ENCODE measurements at regions not wholly inside any gene's neighbourhood (a gene's known extent, or its start where the extent isn't known, plus 50 kb on each side); places are given as distances from the start of the nearest gene placed in this dataset.

DNA sequence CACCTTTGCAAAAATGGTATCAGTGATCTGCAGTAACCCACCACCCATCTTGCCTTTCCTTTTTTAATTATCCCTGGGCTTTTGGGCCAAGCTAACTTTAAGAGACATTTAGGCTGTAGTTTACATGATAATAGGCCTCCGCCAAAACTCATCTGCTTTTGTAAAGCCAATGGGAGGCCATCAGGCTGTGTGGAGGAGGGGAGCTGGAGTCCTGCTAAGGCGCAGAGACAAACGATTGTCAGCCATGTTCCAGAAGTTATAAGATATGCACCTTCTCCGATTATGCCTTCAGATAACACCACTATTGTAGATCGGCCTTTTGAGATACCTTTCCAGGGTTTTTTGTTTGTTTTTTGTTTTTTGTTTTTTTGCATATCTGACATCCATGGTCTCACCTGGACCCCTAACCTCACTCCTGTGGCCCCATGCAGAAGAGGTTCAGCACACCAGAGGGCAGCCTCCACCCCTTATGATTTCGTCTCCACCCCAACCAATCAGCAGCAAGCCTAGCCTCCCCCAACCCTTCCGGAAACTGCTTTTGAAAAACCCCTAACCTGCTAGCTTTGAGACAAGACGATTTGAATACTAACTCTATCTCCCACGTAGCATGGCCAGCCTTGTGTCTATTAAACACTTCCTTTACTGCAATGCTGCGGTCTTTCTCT, 113.9 kb upstream of the UBL3 start:
- WGBS, 2 donors: 89 to 91% methylated on average over 10 of the region's 10 CpGs
- Histone ChIP-seq H3K4me1 (no peaks in the 10 kb centered on the region), H3K4me3 (no peak overlapping the region), H3K27ac (no peak overlapping the region), H3K27me3 (no peaks in the 10 kb centered on the region), H3K36me3 (ENCODE audit: low read depth, missing control alignments) (no peaks in the 10 kb centered on the region), H3K9me3 (no peaks in the 10 kb centered on the region)
- intact Hi-C loops (cut with DNase I; ENCODE audit: low total_unique reads): no loop called here
- TF ChIP-seq, protein P1, sequence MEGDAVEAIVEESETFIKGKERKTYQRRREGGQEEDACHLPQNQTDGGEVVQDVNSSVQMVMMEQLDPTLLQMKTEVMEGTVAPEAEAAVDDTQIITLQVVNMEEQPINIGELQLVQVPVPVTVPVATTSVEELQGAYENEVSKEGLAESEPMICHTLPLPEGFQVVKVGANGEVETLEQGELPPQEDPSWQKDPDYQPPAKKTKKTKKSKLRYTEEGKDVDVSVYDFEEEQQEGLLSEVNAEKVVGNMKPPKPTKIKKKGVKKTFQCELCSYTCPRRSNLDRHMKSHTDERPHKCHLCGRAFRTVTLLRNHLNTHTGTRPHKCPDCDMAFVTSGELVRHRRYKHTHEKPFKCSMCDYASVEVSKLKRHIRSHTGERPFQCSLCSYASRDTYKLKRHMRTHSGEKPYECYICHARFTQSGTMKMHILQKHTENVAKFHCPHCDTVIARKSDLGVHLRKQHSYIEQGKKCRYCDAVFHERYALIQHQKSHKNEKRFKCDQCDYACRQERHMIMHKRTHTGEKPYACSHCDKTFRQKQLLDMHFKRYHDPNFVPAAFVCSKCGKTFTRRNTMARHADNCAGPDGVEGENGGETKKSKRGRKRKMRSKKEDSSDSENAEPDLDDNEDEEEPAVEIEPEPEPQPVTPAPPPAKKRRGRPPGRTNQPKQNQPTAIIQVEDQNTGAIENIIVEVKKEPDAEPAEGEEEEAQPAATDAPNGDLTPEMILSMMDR (IDR thresholded peaks at IDR 0.05): no peak
- no peak for TF ChIP-seq POLR2A (IDR thresholded peaks at IDR 0.05)
- no peak for DNase-seq

DNA sequence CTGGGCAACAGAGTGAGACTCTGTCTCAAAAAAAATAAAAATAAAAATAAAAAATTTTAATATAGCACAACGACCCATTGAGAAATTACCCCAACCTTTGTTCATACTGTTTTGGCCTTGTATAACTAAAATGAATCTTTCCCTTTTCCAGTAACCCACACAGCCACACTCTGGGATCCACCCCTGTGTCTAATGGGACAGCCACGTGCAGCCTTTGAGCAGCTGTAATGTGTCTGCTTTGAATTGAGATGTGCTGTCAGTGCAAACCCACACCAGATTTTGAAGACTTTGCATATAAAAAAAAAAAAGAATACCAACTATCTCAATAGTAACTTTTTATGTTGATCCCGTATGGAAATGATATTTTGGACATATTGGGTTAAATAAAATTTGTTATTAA, 112.7 kb upstream of the UBL3 start:
- Histone ChIP-seq H3K4me1 (no peaks in the 10 kb centered on the region), H3K36me3 (ENCODE audit: low read depth, missing control alignments) (no peaks in the 10 kb centered on the region), H3K27me3 (no peaks in the 10 kb centered on the region), H3K27ac (no peak overlapping the region), H3K9me3 (no peaks in the 10 kb centered on the region), H3K4me3 (no peak overlapping the region)
- TF ChIP-seq, protein P1 (IDR thresholded peaks at IDR 0.05): no peak
- no peak for TF ChIP-seq POLR2A (IDR thresholded peaks at IDR 0.05)
- WGBS, 2 donors: 65 to 81% methylated on average over 3 of the region's 3 CpGs
- intact Hi-C loops (cut with DNase I; ENCODE audit: low total_unique reads): no loop called here
- DNase-seq: no peak

DNA sequence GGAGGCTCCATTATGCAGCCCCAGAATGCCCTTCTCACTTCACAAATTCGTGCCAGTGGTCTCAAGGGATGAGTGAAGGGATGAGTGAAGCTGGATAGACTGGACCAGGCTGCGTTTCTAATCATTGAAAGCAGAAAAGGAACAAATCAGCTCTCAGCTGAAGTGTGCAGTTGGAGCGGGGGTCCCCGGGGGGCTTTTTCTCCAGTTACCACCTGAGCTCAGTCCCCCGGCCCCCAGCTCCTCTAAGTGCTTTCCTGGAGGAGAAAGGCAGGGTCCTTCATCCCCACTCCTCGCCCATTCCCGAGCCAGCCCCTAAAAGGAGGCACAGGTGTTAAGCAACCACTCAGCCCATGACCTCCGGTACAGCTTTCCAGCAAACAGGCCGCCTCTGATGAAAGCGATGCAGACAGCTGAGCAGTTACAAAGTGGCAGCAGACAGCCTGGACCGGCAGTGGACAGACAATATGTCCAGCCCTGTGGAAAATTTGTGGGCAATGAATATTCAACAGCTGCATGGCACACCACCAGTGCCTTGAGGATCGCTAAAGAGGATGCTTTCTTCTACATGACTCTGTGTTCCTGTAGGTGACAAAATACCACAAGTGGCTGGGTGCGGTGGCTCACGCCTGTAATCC, 110.7 kb upstream of the UBL3 start:
- Histone ChIP-seq H3K27me3 (no peaks in the 10 kb centered on the region), H3K27ac (no peak overlapping the region), H3K4me3 (no peak overlapping the region), H3K36me3 (ENCODE audit: low read depth, missing control alignments) (no peaks in the 10 kb centered on the region), H3K4me1 (no peaks in the 10 kb centered on the region), H3K9me3 (no peaks in the 10 kb centered on the region)
- no peak for DNase-seq
- TF ChIP-seq POLR2A (IDR thresholded peaks at IDR 0.05): no peak
- TF ChIP-seq, protein P1 (IDR thresholded peaks at IDR 0.05): no peak
- 84 to 85% methylated on average over 13 to 14 of the region's 14 CpGs for WGBS, 2 donors
- intact Hi-C loops (cut with DNase I; ENCODE audit: low total_unique reads): no loop called here

DNA sequence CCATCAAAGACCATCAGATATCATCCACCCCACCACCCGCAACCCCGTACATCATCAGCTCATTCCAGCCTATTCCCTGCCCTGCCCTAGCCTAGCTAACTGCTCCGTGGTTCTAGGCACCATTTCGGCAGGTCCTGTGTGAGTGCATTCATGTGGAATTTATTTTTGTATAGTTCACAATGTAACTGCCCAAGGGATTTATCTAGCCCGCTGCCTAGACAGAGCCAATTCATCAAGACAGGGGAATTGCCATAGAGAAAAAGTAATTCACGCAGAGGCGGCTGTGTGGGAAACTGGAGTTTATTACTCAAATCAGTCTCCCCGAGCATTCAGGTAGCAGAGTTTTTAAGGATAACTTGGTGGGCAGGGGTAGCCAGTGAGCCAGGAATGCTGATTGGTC, 109.2 kb upstream of the UBL3 start:
- no peaks in the 10 kb centered on the region for H3K4me1 ChIP-seq
- intact Hi-C loops (cut with DNase I; ENCODE audit: low total_unique reads): no loop called here
- no peak for TF ChIP-seq POLR2A (IDR thresholded peaks at IDR 0.05)
- TF ChIP-seq, protein P1 (IDR thresholded peaks at IDR 0.05): no peak
- no peaks in the 10 kb centered on the region for H3K9me3 ChIP-seq
- no peaks in the 10 kb centered on the region for H3K27me3 ChIP-seq
- H3K4me3 ChIP-seq: no peak overlapping the region
- no peak overlapping the region for H3K27ac ChIP-seq
- no peak for DNase-seq
- 89 to 93% methylated on average over 8 of the region's 8 CpGs for WGBS, 2 donors
- no peaks in the 10 kb centered on the region for H3K36me3 ChIP-seq (ENCODE audit: low read depth, missing control alignments)

DNA sequence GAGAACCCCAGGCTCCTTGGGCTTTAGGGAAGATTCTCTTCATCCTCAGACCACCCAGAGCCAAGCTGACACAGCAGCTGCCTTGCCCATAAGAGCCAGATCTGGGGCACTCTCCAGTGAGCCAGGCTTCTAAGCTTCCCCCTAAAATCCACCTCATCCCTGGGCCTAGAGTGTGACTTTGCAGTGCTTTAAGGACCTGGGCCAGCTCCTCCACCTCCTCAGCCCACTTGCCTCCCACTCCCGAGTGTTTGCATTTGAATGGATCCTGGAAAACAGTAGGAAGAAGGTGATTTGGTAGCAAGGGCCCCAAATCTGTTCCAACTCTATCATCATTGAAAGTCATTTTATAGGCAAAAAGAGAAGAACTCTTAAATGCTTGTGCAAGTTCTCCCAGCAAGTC, 108.7 kb upstream of the UBL3 start:
- WGBS, 2 donors: 80 to 82% methylated on average over 1 of the region's 1 CpG
- H3K36me3 ChIP-seq (ENCODE audit: low read depth, missing control alignments): no peaks in the 10 kb centered on the region
- no peaks in the 10 kb centered on the region for H3K27me3 ChIP-seq
- no peaks in the 10 kb centered on the region for H3K9me3 ChIP-seq
- TF ChIP-seq, protein P1 (IDR thresholded peaks at IDR 0.05): no peak
- H3K27ac ChIP-seq: no peak overlapping the region
- no peak for DNase-seq
- intact Hi-C loops (cut with DNase I; ENCODE audit: low total_unique reads): no loop called here
- no peaks in the 10 kb centered on the region for H3K4me1 ChIP-seq
- H3K4me3 ChIP-seq: no peak overlapping the region
